ENCODE measurements at regions not wholly inside any gene's neighbourhood (a gene's known extent, or its start where the extent isn't known, plus 50 kb on each side); places are given as distances from the start of the nearest gene placed in this dataset.
A peak's percentile ranks its signal among the peaks of the same experiment; 100 is the strongest.

- FAIRE-seq (no peak), DNase-seq (no peak)
- TF ChIP-seq CTCF (IDR thresholded peaks at IDR 0.05; ENCODE audit: borderline replicate concordance, extremely low read depth, insufficient read depth): no peak
- Histone ChIP-seq H3K9me3 (ENCODE audit: control insufficient read depth in 2 of 3, insufficient read depth in 1 of 3, low read length in 3 of 3) (no peaks in the 10 kb centered on the region), H3K4me1 (ENCODE audit: control insufficient read depth in 2 of 3, insufficient read depth in 2 of 3, low read depth in 1 of 3, low read length in 3 of 3) (peaks cover 0 to 3% (median 2%) of the 10 kb centered on the region in 3 donors), H3K27ac (ENCODE audit: low read depth in 2 of 2, low read length in 2 of 2) (no peak overlapping the region), H3K27me3 (ENCODE audit: control insufficient read depth, insufficient read depth, low read length) (no peaks in the 10 kb centered on the region), H3K4me3 (ENCODE audit: low read length in 3 of 3) (no peak overlapping the region), H3K36me3 (ENCODE audit: control insufficient read depth in 2 of 3, insufficient read depth in 3 of 3, low read length in 3 of 3) (no peaks in the 10 kb centered on the region), H3K9ac (ENCODE audit: low read length in 3 of 3) (no peak overlapping the region)
- intact Hi-C loops (cut with DNase I): no loop called here
These were observed 231.8 kb downstream of the SAMD5 start for GRCh38 chr6:147740326-147740725.

GRCh38 chr6:147740916-147741315 lies 232.4 kb downstream of the SAMD5 start:
- no peak for FAIRE-seq
- Histone ChIP-seq H3K9me3 (ENCODE audit: control insufficient read depth in 2 of 3, insufficient read depth in 1 of 3, low read length in 3 of 3) (no peaks in the 10 kb centered on the region), H3K27me3 (ENCODE audit: control insufficient read depth, insufficient read depth, low read length) (no peaks in the 10 kb centered on the region), H3K4me1 (ENCODE audit: control insufficient read depth in 2 of 3, insufficient read depth in 2 of 3, low read depth in 1 of 3, low read length in 3 of 3) (peaks cover 0 to 3% (median 2%) of the 10 kb centered on the region in 3 donors), H3K36me3 (ENCODE audit: control insufficient read depth in 2 of 3, insufficient read depth in 3 of 3, low read length in 3 of 3) (no peaks in the 10 kb centered on the region), H3K4me3 (ENCODE audit: low read length in 3 of 3) (no peak overlapping the region), H3K9ac (ENCODE audit: low read length in 3 of 3) (no peak overlapping the region), H3K27ac (ENCODE audit: low read depth in 2 of 2, low read length in 2 of 2) (no peak overlapping the region)
- TF ChIP-seq CTCF (IDR thresholded peaks at IDR 0.05; ENCODE audit: borderline replicate concordance, extremely low read depth, insufficient read depth): no peak
- intact Hi-C loops (cut with DNase I): no loop called here
- DNase-seq: no peak

DNA sequence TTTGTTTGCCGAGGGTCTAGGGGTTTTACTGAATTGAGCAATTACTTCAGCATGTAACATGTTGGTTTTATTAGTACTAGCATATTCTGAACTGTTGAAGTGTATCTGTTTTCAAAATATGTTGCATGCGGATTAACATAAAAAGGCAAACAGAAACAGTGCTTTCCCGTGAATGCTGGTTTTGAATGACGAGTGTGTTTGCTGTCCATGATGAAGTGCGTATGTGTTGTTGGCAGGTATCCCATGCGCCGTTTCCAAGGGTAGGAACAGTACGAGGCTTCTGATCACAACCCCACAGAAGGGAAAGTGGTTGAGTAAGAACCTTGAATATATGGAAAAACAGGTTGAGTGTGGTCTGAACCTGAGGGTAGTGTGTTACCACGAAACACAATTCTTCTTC lies 232.9 kb downstream of the SAMD5 start:
- DNase-seq (no peak), FAIRE-seq (no peak)
- Histone ChIP-seq H3K36me3 (ENCODE audit: control insufficient read depth in 2 of 3, insufficient read depth in 3 of 3, low read length in 3 of 3) (no peaks in the 10 kb centered on the region), H3K4me3 (ENCODE audit: low read length in 3 of 3) (no peak overlapping the region), H3K27me3 (ENCODE audit: control insufficient read depth, insufficient read depth, low read length) (no peaks in the 10 kb centered on the region), H3K27ac (ENCODE audit: low read depth in 2 of 2, low read length in 2 of 2) (no peak overlapping the region), H3K4me1 (ENCODE audit: control insufficient read depth in 2 of 3, insufficient read depth in 2 of 3, low read depth in 1 of 3, low read length in 3 of 3) (peaks cover 0 to 3% (median 2%) of the 10 kb centered on the region in 3 donors), H3K9me3 (ENCODE audit: control insufficient read depth in 2 of 3, insufficient read depth in 1 of 3, low read length in 3 of 3) (no peaks in the 10 kb centered on the region), H3K9ac (ENCODE audit: low read length in 3 of 3) (no peak overlapping the region)
- intact Hi-C loops (cut with DNase I): no loop called here
- TF ChIP-seq CTCF (IDR thresholded peaks at IDR 0.05; ENCODE audit: borderline replicate concordance, extremely low read depth, insufficient read depth): no peak

- no peak overlapping the region for H3K9ac ChIP-seq (ENCODE audit: low read length in 3 of 3)
- no peak for DNase-seq
- H3K9me3 ChIP-seq (ENCODE audit: control insufficient read depth in 2 of 3, insufficient read depth in 1 of 3, low read length in 3 of 3): no peaks in the 10 kb centered on the region
- intact Hi-C loops (cut with DNase I): no loop called here
- peak; percentile 23 for TF ChIP-seq CTCF (IDR thresholded peaks at IDR 0.05; ENCODE audit: borderline replicate concordance, extremely low read depth, insufficient read depth)
- H3K27ac ChIP-seq (ENCODE audit: low read depth in 2 of 2, low read length in 2 of 2): no peak overlapping the region
- no peak for FAIRE-seq
- H3K4me1 ChIP-seq (ENCODE audit: control insufficient read depth in 2 of 3, insufficient read depth in 2 of 3, low read depth in 1 of 3, low read length in 3 of 3): peaks cover 0 to 3% (median 2%) of the 10 kb centered on the region in 3 donors
- H3K4me3 ChIP-seq (ENCODE audit: low read length in 3 of 3): no peak overlapping the region
- H3K36me3 ChIP-seq (ENCODE audit: control insufficient read depth in 2 of 3, insufficient read depth in 3 of 3, low read length in 3 of 3): no peaks in the 10 kb centered on the region
- H3K27me3 ChIP-seq (ENCODE audit: control insufficient read depth, insufficient read depth, low read length): no peaks in the 10 kb centered on the region
These were observed 233.9 kb downstream of the SAMD5 start for GRCh38 chr6:147742440-147742839.

Measured in kidney (tissue), 13 donors.